ENCODE measurements at regions not wholly inside any gene's neighbourhood (a gene's known extent, or its start where the extent isn't known, plus 50 kb on each side); places are given as distances from the start of the nearest gene placed in this dataset.

GRCh38 chr2:219765231-219765911, 137.9 kb downstream of the SLC4A3 start:
- no peak for TF ChIP-seq CTCF (IDR thresholded peaks at IDR 0.05; ENCODE audit: partially characterized antibody, unreplicated experiment)
- Mint-ChIP-seq H3K27me3 (ENCODE audit: unreplicated experiment) (no peaks in the 10 kb centered on the region), H3K4me3 (ENCODE audit: unreplicated experiment) (no peak overlapping the region), H3K36me3 (ENCODE audit: unreplicated experiment) (peaks cover 4% of the 10 kb centered on the region), H3K4me1 (ENCODE audit: low read depth, unreplicated experiment) (peaks cover 4% of the 10 kb centered on the region), H3K27ac (ENCODE audit: unreplicated experiment) (no peak overlapping the region), H3K9me3 (ENCODE audit: unreplicated experiment) (peaks cover 2% of the 10 kb centered on the region)
- no peak for DNase-seq

DNA sequence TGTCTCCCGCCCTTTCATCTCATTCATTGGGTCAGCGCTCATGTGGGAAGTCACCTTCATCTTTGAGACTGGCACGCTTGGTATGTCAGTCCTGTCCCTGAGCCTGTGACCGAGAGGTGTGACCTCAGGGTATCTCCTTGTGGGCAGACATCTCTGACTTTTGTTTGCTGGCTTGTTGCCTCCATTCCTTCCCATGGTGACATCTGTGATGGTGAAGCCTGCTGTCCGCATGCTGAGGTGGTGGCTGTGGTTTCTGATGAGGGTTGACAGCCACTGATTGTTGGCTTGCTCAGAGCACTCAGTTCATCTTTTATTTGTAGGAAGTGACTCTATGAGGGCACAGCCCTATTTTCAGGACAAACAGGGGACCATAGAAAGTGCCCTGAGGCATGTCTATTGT, 139.2 kb downstream of the SLC4A3 start:
- Mint-ChIP-seq H3K9me3 (ENCODE audit: unreplicated experiment) (peaks cover 2% of the 10 kb centered on the region), H3K36me3 (ENCODE audit: unreplicated experiment) (peaks cover 4% of the 10 kb centered on the region), H3K27ac (ENCODE audit: unreplicated experiment) (no peak overlapping the region), H3K4me3 (ENCODE audit: unreplicated experiment) (no peak overlapping the region), H3K4me1 (ENCODE audit: low read depth, unreplicated experiment) (peaks cover 4% of the 10 kb centered on the region), H3K27me3 (ENCODE audit: unreplicated experiment) (no peaks in the 10 kb centered on the region)
- no peak for TF ChIP-seq CTCF (IDR thresholded peaks at IDR 0.05; ENCODE audit: partially characterized antibody, unreplicated experiment)
- no peak for DNase-seq

DNA sequence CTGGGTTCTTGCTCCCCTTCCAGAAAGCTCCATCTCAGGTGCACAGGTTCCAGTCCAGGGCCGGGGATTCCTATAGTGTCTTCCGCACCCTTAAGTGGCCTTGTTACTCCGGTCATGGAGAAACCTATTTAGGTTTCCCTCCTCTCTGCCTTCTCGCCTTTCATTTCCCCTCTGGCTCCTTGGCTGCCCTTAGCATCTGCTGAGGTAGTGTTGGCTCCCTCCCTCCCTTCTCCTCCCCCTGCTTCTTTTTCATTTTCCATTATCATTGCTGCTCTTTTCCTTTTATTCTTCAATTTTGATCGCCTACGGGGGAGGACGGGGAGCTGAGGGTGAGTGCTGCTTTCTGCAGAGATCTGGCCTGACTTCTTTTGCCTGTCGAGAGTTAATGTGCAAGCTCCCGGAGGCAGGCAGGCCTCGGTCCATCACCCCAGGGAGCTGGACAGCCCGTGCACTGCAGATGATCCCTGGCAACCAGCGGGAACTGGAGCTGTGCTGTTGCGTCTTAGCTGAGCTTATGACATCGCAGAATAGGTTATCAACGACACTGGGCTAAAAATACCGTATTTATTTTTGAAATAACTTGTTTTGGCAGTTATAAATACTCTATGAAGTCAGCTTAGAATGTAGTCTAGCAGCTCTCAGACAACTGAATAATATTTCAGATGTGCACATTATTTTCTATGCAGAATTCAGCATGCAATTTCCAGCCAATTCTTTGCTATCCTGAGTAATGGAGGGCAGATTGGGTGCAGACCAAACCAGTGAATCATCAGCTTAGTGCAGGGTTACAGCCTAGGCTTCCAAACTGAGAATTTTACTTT, 141.9 kb downstream of the SLC4A3 start:
- peaks cover 2% of the 10 kb centered on the region for H3K9me3 Mint-ChIP-seq (ENCODE audit: unreplicated experiment)
- H3K36me3 Mint-ChIP-seq (ENCODE audit: unreplicated experiment) = peaks cover 4% of the 10 kb centered on the region
- peak overlapping the region; percentile 21 for H3K4me3 Mint-ChIP-seq (ENCODE audit: unreplicated experiment)
- H3K27ac Mint-ChIP-seq (ENCODE audit: unreplicated experiment) = no peak overlapping the region
- no peak for TF ChIP-seq CTCF (IDR thresholded peaks at IDR 0.05; ENCODE audit: partially characterized antibody, unreplicated experiment)
- no peaks in the 10 kb centered on the region for H3K27me3 Mint-ChIP-seq (ENCODE audit: unreplicated experiment)
- peak; percentile 63 for DNase-seq
- peaks cover 4% of the 10 kb centered on the region for H3K4me1 Mint-ChIP-seq (ENCODE audit: low read depth, unreplicated experiment)

DNA sequence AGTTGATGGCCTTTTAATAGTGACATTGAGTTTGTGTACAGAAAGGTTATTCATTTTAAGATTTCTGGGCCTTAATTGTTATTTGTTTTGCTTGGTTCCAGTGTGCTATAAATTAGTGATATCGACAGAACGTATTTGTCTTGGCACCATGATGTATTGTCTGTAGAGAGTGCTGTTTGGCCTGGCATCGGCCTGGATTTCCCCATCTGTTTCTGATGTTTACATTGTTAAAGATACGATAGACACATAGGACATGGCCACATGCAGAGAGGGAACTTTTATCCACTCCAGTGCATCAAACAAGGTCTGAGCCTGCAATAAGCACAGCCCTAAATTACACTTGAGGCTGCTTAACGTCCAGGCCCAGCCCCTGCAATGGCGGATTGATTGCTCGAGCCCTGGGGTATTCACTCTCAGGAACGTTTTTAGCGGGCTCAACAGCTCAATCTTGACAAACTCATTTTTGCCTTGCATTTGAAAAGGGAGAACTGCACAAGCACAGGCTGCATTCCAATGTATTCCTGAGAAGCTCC, 144.7 kb downstream of the SLC4A3 start:
- peaks cover 4% of the 10 kb centered on the region for H3K4me1 Mint-ChIP-seq (ENCODE audit: low read depth, unreplicated experiment)
- H3K27ac Mint-ChIP-seq (ENCODE audit: unreplicated experiment) = no peak overlapping the region
- no peaks in the 10 kb centered on the region for H3K36me3 Mint-ChIP-seq (ENCODE audit: unreplicated experiment)
- H3K27me3 Mint-ChIP-seq (ENCODE audit: unreplicated experiment) = no peaks in the 10 kb centered on the region
- H3K9me3 Mint-ChIP-seq (ENCODE audit: unreplicated experiment) = peaks cover 2% of the 10 kb centered on the region
- no peak for DNase-seq
- H3K4me3 Mint-ChIP-seq (ENCODE audit: unreplicated experiment) = no peak overlapping the region
- TF ChIP-seq CTCF (IDR thresholded peaks at IDR 0.05; ENCODE audit: partially characterized antibody, unreplicated experiment) = no peak

GRCh38 chr2:219772697-219773096, 145.3 kb downstream of the SLC4A3 start:
- Mint-ChIP-seq H3K27ac (ENCODE audit: unreplicated experiment) (no peak overlapping the region), H3K4me3 (ENCODE audit: unreplicated experiment) (no peak overlapping the region), H3K9me3 (ENCODE audit: unreplicated experiment) (peaks cover 2% of the 10 kb centered on the region), H3K36me3 (ENCODE audit: unreplicated experiment) (no peaks in the 10 kb centered on the region), H3K27me3 (ENCODE audit: unreplicated experiment) (no peaks in the 10 kb centered on the region), H3K4me1 (ENCODE audit: low read depth, unreplicated experiment) (peaks cover 4% of the 10 kb centered on the region)
- no peak for DNase-seq
- TF ChIP-seq CTCF (IDR thresholded peaks at IDR 0.05; ENCODE audit: partially characterized antibody, unreplicated experiment) = no peak
